Umbilical cord (tissue), 1 donor: ENCODE measurements at regions not wholly inside any gene's neighbourhood (a gene's known extent, or its start where the extent isn't known, plus 50 kb on each side); places are given as distances from the start of the nearest gene placed in this dataset.
A peak's percentile ranks its signal among the peaks of the same experiment; 100 is the strongest.

Experiments used
- DNase-seq: peaks from one replicate; pipeline ENCODE4 v3.0.0-alpha.2; 2015; ENCODE audit warnings: low spot score

DNA sequence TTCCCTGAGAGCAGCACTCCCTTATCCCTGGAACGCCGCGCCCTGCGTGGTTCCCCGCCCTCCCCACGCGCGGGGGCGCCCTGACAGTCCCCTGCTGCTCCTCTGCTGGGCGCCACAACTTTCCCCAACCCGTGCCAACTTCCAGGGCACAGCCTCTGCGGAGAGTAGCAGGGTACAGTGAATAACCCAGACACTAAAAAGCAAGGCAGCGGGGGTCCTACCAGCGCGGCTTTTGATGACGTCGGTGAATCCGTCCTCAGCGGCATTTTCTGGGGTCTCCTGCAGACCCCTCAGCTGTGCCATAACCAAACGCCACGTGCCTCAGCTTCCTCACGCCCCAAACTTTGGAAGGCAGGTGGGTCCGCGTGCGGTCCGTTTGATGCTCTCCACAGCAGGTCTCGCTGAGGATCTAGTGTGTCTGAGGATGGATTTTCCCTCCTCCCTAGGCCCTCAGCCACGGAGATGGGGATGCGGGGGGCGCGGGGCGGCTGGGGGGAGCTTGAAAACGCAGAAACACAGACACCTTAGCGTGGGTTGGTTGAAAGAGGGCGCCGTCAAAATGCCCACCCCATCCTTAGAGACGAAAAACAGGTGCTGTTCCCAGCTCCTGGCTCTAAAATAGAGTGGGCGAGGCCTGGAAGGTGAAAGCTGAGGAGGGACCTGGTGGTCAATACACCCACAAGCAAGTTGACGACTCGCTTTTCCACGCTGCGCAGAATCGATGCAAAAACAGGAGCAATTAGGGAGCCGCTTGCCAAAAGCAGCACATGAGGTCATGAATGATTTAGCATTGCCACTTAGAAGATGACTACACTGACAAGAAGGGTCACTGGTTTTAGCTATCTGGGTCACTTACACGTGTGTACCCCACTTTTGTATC is 405.6 kb downstream of the FAM47A start:
- peak; percentile 0 for DNase-seq

DNA sequence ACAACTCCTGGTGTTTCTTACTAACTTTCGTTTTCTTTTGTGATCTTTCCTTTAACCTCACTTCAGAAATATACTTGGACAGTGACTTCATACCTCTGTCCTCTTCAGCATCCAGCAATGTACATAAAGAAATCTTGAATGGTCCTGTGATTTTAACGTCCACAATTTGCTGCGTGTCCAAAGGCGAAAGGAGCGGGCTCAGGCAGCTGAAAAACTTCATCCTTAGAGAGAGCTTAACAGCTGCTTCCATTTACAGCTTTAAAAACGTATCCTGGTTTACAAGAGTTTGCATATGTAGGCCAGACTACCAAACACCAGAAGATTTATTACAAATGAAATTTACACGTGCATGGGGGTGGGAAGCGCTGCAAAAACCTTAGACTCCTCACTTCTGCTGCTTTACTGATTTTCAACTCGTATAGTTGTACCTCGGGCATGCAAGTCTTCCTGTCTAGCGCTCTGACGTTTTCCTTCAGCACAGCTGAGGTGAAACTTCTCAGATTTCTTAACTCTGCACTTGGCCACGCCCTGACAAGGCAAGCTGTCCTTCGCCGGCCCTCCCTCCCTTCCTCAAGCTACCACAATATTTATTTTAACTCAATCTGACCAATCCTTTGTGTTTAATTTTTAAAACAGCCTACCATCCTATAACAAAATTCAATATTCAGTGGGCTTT is 406.4 kb downstream of the FAM47A start:
- DNase-seq = peak; percentile 55

DNA sequence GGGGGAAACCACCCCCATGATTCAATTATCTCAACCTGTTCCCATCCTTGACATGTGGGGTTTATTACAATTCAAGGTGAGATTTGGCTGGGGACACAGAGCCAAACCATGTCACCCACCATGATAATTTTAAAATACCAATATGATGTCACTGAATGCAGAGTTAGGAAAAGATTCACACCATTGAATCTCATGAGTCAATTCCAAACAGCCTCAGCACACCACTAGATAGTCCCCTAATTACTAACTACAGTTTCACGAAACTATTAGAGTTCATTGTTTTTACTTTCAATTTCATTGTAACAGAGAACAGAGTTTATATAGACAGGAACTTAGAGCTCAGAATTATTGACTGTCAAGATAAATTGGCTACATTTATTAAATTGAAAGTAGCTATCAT is 410.2 kb downstream of the FAM47A start:
- DNase-seq = no peak

DNA sequence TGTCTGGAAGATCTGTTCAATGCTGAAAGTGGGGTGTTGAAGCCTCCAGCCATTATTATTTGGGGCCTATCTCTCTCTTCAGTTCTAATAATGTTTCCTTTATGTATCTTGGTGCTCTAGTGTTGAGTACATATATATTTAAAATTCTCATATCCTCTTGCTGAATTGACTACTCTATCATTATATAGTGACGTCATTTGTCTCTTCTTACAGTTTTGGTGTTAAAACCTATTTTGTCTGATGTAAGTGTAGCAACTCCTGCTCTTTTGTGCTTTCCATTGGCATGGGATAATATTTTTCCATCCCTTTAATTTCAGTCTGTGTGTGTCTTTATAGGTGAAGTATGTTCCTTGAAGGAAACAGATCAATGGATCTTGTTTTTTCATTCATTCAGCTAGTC is 446.0 kb downstream of the FAM47A start:
- DNase-seq = no peak
